HG02759 (cell line): ENCODE measurements at regions not wholly inside any gene's neighbourhood (a gene's known extent, or its start where the extent isn't known, plus 50 kb on each side); places are given as distances from the start of the nearest gene placed in this dataset.
"Not testable (repeated sequence)": the region's sequence is repeated elsewhere in the genome, so short reads cannot be mapped to it uniquely, and the experiment has no call there.

Experiments
- ATAC-seq: cut with Tn5 transposase; IDR thresholded peaks from one replicate; pipeline ENCODE4 v1.9.1; 2021; ENCODE audit warnings: mild to moderate bottlenecking, moderate library complexity; ENCODE audit not compliant: unreplicated experiment

DNA sequence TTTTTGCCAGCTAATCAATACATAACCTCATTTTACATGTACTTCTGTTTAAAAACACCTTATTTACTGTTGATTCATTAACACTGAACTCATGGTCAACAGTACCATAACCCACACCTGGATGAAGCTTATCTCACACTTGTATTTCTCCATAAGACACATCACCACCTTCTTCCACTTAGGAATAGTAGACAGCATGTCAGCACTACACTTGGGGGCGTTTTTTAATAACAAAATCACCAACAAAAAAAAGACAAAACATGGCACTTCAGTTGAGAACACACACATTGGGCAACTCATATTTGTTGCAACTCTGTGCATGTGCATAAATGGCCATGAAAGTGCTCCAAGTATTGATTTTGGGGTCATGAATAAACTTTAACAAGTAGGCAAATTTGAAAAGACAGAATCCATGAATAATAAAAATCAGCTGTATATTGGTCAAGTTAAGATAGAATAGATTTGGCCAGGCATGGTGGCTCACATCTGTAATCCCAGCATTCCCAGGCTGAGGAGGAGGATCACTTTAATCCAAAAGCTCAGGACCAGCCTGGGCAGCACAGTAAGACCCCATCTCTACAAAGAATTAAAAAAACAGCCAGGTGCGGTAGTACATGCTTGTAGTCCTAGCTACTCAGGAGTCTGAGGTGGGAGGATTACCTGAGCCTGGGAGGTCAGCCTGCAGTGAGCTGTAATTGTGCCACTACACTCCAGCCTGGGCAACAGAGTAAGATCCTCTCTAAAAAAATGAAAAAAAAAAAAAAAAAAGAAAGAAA, 84.4 kb upstream of the SRD5A2 start:
- no peak for ATAC-seq

DNA sequence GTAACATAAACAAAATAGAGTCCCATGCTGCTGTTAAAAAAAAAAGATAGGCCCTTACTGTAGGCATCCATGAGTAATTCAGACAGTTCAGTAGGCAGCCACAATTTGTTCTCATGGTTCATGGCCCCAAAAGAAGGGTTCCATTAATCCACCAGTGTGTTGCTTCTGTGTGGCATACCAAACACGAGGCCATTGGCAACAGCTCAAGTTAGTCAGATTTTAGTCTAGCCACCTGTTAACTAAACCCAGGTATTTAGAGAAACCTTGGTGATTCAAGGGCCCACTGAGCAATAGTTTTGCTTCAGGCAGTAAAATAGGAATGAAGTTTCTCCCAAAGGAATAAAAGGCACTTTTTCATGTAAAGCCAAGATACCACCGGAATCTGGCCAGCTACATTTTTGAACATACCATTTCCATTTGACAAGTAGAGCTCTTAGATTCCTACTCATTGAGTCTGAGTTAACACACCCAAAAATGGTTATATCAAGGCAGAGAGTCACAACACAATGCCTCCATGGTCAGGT, 80.1 kb upstream of the SRD5A2 start:
- ATAC-seq = no peak

DNA sequence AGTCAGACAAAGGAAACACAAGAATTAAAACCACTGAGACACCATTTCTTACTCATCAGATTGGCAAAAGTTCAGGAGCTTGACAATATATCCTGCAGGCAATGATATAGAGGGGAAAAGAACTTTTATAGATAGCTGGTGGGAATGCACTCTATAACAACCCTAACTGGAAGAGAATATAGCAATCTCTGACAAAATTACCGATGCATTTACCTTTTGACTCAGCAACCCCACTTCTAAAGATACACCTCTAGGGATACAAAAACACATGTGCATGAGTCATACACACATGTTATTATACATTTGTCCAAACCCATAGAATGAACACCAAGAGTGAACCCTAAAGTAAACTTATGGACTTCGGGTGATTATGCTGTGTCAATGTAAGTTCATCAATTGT, 79.4 kb upstream of the SRD5A2 start:
- no peak for ATAC-seq

DNA sequence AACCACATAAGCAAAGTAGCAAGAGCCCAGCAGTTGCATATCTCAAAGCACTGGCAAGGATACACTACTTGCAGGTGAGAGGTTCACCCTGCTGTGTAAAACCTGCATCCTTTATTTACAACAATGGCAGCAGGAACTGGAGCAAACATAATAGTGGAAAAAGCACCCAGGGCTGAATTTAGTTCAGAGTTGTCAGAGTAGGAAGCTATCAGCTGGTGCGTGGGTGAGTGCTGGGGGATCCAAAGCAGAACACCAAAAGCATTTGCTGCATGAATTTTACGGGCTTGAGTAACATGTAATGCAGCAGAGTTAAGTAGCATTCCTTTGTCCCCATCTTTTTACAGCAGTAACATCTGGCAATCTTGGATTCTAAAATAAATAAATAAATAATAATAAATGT, 73.5 kb upstream of the SRD5A2 start:
- ATAC-seq = no peak

DNA sequence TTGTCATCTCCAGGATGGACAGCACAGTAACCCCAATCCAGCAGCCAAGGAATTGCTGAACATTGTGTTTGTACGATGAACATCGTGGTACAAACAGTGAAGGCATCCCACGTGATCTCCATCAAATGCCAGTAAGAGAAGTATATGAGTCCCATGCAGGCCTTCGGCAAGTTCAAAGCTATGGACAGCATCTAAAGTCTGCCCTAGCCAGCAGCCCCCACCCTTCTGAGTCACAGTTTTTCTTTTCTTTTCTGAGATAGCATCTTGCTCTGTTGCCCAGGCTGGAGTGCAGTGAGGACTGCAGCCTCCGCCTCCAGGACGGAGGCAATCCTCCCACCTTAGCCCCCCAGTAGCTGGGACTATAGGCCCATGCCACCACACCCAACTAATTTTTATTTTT, 71.0 kb upstream of the SRD5A2 start:
- ATAC-seq = no peak

DNA sequence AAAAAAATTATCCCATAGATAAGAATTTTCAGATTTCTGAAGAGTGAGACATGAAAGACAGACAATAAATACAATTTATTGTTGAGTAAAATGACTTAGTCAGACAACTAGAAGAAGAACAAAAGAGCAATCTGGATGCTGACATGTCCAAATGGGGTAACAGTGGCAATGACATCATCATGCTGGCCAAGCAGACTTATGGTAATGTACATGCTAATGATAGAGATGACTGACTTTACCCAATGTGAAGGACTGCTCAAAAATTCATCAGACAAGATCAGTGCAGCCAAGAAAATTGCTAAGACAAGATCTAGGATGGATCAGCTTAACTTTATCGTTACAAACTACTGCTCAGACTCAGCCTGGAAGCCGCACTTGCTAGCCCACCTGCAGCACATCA, 70.5 kb upstream of the SRD5A2 start:
- ATAC-seq = no peak

DNA sequence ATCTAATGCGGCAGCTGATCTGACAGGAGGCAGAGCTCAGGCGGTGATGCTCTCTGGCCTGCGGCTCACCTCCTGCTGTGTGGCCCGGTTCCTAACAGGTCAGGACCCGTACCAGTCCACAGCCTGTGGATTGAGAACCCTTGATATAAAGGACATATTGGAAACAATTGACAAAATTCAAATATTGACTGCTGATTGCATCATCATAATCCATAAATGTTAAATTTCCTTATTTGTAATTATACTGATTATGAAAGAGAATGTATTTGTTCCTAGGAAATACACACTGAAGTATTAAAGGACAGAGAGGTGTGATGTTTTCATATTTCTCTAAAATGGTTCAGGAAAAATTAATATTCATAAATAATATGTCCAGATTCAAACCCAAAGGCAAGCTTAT, 63.8 kb upstream of the SRD5A2 start:
- ATAC-seq = no peak

DNA sequence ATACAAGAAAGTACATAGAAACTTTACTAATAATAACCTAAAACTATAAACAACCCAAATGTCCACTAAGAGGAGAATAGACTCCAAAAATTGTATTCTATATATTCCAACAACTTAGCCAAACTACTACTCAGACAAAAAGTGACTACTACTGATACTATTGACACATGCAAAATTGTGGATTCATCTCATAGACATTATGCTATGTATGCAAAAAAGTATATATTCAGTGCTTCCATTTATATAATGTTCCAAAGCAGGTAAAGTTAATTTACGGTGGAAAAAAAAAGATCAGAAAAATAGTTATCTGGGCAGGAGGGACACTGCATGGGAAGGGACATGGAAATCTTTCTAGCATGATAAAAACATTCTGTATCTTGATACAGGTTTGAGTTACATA, 62.0 kb upstream of the SRD5A2 start:
- no peak for ATAC-seq

DNA sequence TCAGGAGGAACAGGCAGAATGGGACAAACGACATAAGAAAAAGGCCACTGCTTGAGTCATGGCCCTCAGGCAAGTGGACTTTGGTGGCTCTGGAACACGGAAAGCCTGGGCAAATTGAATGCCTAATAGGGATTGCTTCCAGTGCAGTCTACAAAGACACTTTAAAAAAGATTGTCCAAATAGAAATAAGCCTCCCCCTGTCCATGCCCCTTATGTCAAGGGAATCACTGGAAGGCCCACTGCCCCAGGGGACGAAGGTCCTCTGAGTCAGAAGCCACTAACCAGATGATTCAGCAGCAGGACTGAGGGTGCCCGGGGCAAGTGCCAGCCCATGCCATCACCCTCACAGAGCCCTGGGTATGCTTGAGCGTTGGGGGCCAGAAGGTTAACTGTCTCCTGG, 51.5 kb upstream of the SRD5A2 start:
- ATAC-seq = not testable (repeated sequence)
